ENCODE measurements at regions not wholly inside any gene's neighbourhood (a gene's known extent, or its start where the extent isn't known, plus 50 kb on each side); places are given as distances from the start of the nearest gene placed in this dataset.

DNA sequence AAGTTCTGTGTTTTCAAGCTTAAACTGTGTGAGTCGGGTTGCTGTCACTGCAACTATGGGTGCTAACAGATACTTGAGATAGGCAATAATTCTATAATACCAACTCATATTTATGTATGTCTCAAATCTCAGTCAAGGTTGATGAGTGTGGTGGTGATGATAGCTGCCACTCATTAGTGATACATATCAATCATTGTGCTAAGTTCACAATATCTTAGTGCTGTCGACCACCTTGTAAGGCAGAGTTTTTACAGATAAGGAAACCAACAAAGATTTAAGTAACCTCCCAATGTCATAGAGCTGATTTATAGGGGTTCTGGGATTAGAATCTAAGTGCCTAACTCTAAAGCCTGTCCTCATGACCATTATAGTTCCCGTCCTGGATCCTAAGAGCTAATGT lies 82.5 kb downstream of the ELAPOR2 start:
- TF ChIP-seq POLR2A (IDR thresholded peaks at IDR 0.05; ENCODE audit: low read depth), result no peak
- TF ChIP-seq, protein P1, sequence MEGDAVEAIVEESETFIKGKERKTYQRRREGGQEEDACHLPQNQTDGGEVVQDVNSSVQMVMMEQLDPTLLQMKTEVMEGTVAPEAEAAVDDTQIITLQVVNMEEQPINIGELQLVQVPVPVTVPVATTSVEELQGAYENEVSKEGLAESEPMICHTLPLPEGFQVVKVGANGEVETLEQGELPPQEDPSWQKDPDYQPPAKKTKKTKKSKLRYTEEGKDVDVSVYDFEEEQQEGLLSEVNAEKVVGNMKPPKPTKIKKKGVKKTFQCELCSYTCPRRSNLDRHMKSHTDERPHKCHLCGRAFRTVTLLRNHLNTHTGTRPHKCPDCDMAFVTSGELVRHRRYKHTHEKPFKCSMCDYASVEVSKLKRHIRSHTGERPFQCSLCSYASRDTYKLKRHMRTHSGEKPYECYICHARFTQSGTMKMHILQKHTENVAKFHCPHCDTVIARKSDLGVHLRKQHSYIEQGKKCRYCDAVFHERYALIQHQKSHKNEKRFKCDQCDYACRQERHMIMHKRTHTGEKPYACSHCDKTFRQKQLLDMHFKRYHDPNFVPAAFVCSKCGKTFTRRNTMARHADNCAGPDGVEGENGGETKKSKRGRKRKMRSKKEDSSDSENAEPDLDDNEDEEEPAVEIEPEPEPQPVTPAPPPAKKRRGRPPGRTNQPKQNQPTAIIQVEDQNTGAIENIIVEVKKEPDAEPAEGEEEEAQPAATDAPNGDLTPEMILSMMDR (IDR thresholded peaks at IDR 0.05), result no peak

Measured in esophagus muscularis mucosa (tissue), 3 donors.